HG02981 (cell line): ENCODE measurements at regions not wholly inside any gene's neighbourhood (a gene's known extent, or its start where the extent isn't known, plus 50 kb on each side); places are given as distances from the start of the nearest gene placed in this dataset.
A peak's percentile ranks its signal among the peaks of the same experiment; 100 is the strongest.

Experiments
- ATAC-seq: cut with Tn5 transposase; IDR thresholded peaks from one replicate; pipeline ENCODE4 v1.9.1; 2021; ENCODE audit warnings: mild to moderate bottlenecking, moderate library complexity; ENCODE audit not compliant: unreplicated experiment

GRCh38 chr9:107064378-107064777 is 201.4 kb downstream of the ZNF462 start:
- no peak for ATAC-seq

GRCh38 chr9:107065549-107065948 is 202.6 kb downstream of the ZNF462 start:
- no peak for ATAC-seq

GRCh38 chr9:107067739-107068416 is 204.9 kb downstream of the ZNF462 start:
- no peak for ATAC-seq

GRCh38 chr9:107068581-107068980 is 205.6 kb downstream of the ZNF462 start:
- ATAC-seq, result no peak

- ATAC-seq, result no peak
Observed at GRCh38 chr9:107070586-107070985, 207.6 kb downstream of the ZNF462 start.

GRCh38 chr9:107078061-107078460 is 205.0 kb upstream of the RAD23B start:
- no peak for ATAC-seq

GRCh38 chr9:107079589-107079988 is 203.5 kb upstream of the RAD23B start:
- no peak for ATAC-seq

GRCh38 chr9:107080130-107080529 is 202.9 kb upstream of the RAD23B start:
- ATAC-seq, result no peak

GRCh38 chr9:107086460-107086859 is 196.6 kb upstream of the RAD23B start:
- no peak for ATAC-seq

GRCh38 chr9:107087222-107087621 is 195.9 kb upstream of the RAD23B start:
- ATAC-seq, result no peak

GRCh38 chr9:107090218-107090617 is 192.9 kb upstream of the RAD23B start:
- ATAC-seq, result no peak

GRCh38 chr9:107093365-107094060 is 189.6 kb upstream of the RAD23B start:
- no peak for ATAC-seq

GRCh38 chr9:107094370-107094769 is 188.7 kb upstream of the RAD23B start:
- ATAC-seq, result no peak

GRCh38 chr9:107100591-107100990 is 182.5 kb upstream of the RAD23B start:
- no peak for ATAC-seq

- ATAC-seq, result no peak
Observed at GRCh38 chr9:107102011-107102410, 181.1 kb upstream of the RAD23B start.

- no peak for ATAC-seq
Observed at GRCh38 chr9:107103621-107104020, 179.5 kb upstream of the RAD23B start.

GRCh38 chr9:107105784-107106183 is 177.3 kb upstream of the RAD23B start:
- ATAC-seq, result no peak

- no peak for ATAC-seq
Observed at GRCh38 chr9:107106416-107106815, 176.7 kb upstream of the RAD23B start.

- ATAC-seq, result no peak
Observed at GRCh38 chr9:107108342-107109130, 174.5 kb upstream of the RAD23B start.

GRCh38 chr9:107109324-107109723 is 173.8 kb upstream of the RAD23B start:
- no peak for ATAC-seq

- ATAC-seq, result no peak
Observed at GRCh38 chr9:107110153-107110552, 172.9 kb upstream of the RAD23B start.

GRCh38 chr9:107112707-107113243 is 170.3 kb upstream of the RAD23B start:
- peak; percentile 92 for ATAC-seq
